ENCODE measurements at regions not wholly inside any gene's neighbourhood (a gene's known extent, or its start where the extent isn't known, plus 50 kb on each side); places are given as distances from the start of the nearest gene placed in this dataset.

GRCh38 chr16:75942936-75943335 is 216.6 kb upstream of the CPHXL start:
- Histone ChIP-seq H3K27me3 (replicated peaks; ENCODE audit: control insufficient read depth, insufficient read depth, low read length) (no peaks in the 10 kb centered on the region), H3K4me3 (replicated peaks; ENCODE audit: low read depth, low read length) (no peak overlapping the region)
- no peak for TF ChIP-seq CTCF (IDR thresholded peaks at IDR 0.05; ENCODE audit: insufficient read depth, low read length, poor library complexity, severe bottlenecking)

GRCh38 chr16:75943705-75944514 is 217.6 kb upstream of the CPHXL start:
- no peak for TF ChIP-seq CTCF (IDR thresholded peaks at IDR 0.05; ENCODE audit: insufficient read depth, low read length, poor library complexity, severe bottlenecking)
- Histone ChIP-seq H3K4me3 (replicated peaks; ENCODE audit: low read depth, low read length) (no peak overlapping the region), H3K36me3 (ENCODE audit: control insufficient read depth, insufficient read depth, low read length) (no peaks in the 10 kb centered on the region), H3K27me3 (replicated peaks; ENCODE audit: control insufficient read depth, insufficient read depth, low read length) (no peaks in the 10 kb centered on the region)
- no peak for DNase-seq (ENCODE audit: extremely low read depth, insufficient read length)

More at GRCh38 chr16:75942936-75943335, 216.6 kb upstream of the CPHXL start:
- H3K36me3 ChIP-seq (ENCODE audit: control insufficient read depth, insufficient read depth, low read length) = no peaks in the 10 kb centered on the region
- no peak for DNase-seq (ENCODE audit: extremely low read depth, insufficient read length)

GRCh38 chr16:75945916-75946457 is 219.7 kb upstream of the CPHXL start:
- DNase-seq (ENCODE audit: extremely low read depth, insufficient read length) = no peak
- Histone ChIP-seq H3K4me3 (replicated peaks; ENCODE audit: low read depth, low read length) (no peak overlapping the region), H3K27me3 (replicated peaks; ENCODE audit: control insufficient read depth, insufficient read depth, low read length) (no peaks in the 10 kb centered on the region), H3K36me3 (ENCODE audit: control insufficient read depth, insufficient read depth, low read length) (no peaks in the 10 kb centered on the region)
- no peak for TF ChIP-seq CTCF (IDR thresholded peaks at IDR 0.05; ENCODE audit: insufficient read depth, low read length, poor library complexity, severe bottlenecking)

- no peak for DNase-seq (ENCODE audit: extremely low read depth, insufficient read length)
- Histone ChIP-seq H3K4me3 (replicated peaks; ENCODE audit: low read depth, low read length) (no peak overlapping the region), H3K36me3 (ENCODE audit: control insufficient read depth, insufficient read depth, low read length) (no peaks in the 10 kb centered on the region), H3K27me3 (replicated peaks; ENCODE audit: control insufficient read depth, insufficient read depth, low read length) (no peaks in the 10 kb centered on the region)
- TF ChIP-seq CTCF (IDR thresholded peaks at IDR 0.05; ENCODE audit: insufficient read depth, low read length, poor library complexity, severe bottlenecking) = no peak
Observed at GRCh38 chr16:75947626-75948239, 221.4 kb upstream of the CPHXL start.

GRCh38 chr16:75948441-75948840 is 222.2 kb upstream of the CPHXL start:
- Histone ChIP-seq H3K4me3 (replicated peaks; ENCODE audit: low read depth, low read length) (no peak overlapping the region), H3K27me3 (replicated peaks; ENCODE audit: control insufficient read depth, insufficient read depth, low read length) (no peaks in the 10 kb centered on the region), H3K36me3 (ENCODE audit: control insufficient read depth, insufficient read depth, low read length) (no peaks in the 10 kb centered on the region)
- TF ChIP-seq CTCF (IDR thresholded peaks at IDR 0.05; ENCODE audit: insufficient read depth, low read length, poor library complexity, severe bottlenecking) = no peak
- DNase-seq (ENCODE audit: extremely low read depth, insufficient read length) = no peak

Measured in GM06990 (cell line).